Heart left ventricle (tissue), 13 donors: ENCODE measurements at regions not wholly inside any gene's neighbourhood (a gene's known extent, or its start where the extent isn't known, plus 50 kb on each side); places are given as distances from the start of the nearest gene placed in this dataset.

Experiments used
- POLR2A ChIP-seq, 2 donors: fragments of 450-650 bp; IDR thresholded peaks; one replicate each; pipeline ENCODE4 v1.6.1; 2017; ENCODE audit warnings: antibody characterized with exemption in 2 of 2, mild to moderate bottlenecking in 2 of 2, moderate library complexity in 2 of 2
- TF ChIP-seq, protein P1 (sequence below), 12 donors: fragments of 200-600 bp; sonication (generic) in 4 of 12; IDR thresholded peaks; one replicate each; pipeline versions ENCODE4 v1.5.0 to v1.8.0; 2018 to 2022; ENCODE audit warnings: antibody characterized with exemption in 12 of 12, mild to moderate bottlenecking in 5 of 12
- donor health status: ischemic (EF 13 %, LVEDD 7.1; RV severe dilation, severe dysfunction).
- donor health status: DM: no; HTN: yes; CAD: no.
- donor health status: DM: no; HTN: no; CAD: no.
- donor health status: ischemic (EF 25% LVEDD 6.9; RV normal size, moderate dysfunction).
- donor health status: ischemic (EF 25% LVEDD 5.7; RV mildly dilated, moderate dysfunction).
- donor health status: ischemic (EF 35%, LVEDD 5.7; RV mildly dilated, moderate dysfunction).
- donor health status: nonischemic (EF 11% LVEDD 7.7; RV severe dilation, severe dysfunction).
- donor health status: DM: yes; HTN: yes; CAD: no.
- donor health status: PGD.
- donor health status: ischemic (EF 29% LVEDD 5.4; RV normal size, mild dysfunction).
- donor health status: nonischemic (EF 23%, LVEDD 6.1; RV moderate dilation, normal function).

GRCh38 chr7:41187322-41187721, 515.6 kb downstream of the INHBA start:
- TF ChIP-seq, protein P1, sequence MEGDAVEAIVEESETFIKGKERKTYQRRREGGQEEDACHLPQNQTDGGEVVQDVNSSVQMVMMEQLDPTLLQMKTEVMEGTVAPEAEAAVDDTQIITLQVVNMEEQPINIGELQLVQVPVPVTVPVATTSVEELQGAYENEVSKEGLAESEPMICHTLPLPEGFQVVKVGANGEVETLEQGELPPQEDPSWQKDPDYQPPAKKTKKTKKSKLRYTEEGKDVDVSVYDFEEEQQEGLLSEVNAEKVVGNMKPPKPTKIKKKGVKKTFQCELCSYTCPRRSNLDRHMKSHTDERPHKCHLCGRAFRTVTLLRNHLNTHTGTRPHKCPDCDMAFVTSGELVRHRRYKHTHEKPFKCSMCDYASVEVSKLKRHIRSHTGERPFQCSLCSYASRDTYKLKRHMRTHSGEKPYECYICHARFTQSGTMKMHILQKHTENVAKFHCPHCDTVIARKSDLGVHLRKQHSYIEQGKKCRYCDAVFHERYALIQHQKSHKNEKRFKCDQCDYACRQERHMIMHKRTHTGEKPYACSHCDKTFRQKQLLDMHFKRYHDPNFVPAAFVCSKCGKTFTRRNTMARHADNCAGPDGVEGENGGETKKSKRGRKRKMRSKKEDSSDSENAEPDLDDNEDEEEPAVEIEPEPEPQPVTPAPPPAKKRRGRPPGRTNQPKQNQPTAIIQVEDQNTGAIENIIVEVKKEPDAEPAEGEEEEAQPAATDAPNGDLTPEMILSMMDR (IDR thresholded peaks at IDR 0.05), result no peak
- no peak for TF ChIP-seq POLR2A (IDR thresholded peaks at IDR 0.05)
